T47D (cell line): ENCODE measurements at regions not wholly inside any gene's neighbourhood (a gene's known extent, or its start where the extent isn't known, plus 50 kb on each side); places are given as distances from the start of the nearest gene placed in this dataset.
A peak's percentile ranks its signal among the peaks of the same experiment; 100 is the strongest.

Experiments
- DNase-seq, 2 experiments: peaks; one replicate each; pipeline versions ENCODE4 v3.0.0 to v3.0.0-alpha.2; 2011 to 2012; ENCODE audit warnings: low read depth in 1 of 2, low spot score in 1 of 2
- JUND ChIP-seq: IDR thresholded peaks from 2 replicates; pipeline ENCODE4 v1.6.1; 2012; ENCODE audit warnings: low read depth
- in situ Hi-C: cut with HindIII; loops from 2 replicates; pipeline ENCODE4 v1.10.0; 2016; ENCODE audit warnings: low sequenced_read_pairs, low pct_unique_long_range_greater_than_20kb

DNA sequence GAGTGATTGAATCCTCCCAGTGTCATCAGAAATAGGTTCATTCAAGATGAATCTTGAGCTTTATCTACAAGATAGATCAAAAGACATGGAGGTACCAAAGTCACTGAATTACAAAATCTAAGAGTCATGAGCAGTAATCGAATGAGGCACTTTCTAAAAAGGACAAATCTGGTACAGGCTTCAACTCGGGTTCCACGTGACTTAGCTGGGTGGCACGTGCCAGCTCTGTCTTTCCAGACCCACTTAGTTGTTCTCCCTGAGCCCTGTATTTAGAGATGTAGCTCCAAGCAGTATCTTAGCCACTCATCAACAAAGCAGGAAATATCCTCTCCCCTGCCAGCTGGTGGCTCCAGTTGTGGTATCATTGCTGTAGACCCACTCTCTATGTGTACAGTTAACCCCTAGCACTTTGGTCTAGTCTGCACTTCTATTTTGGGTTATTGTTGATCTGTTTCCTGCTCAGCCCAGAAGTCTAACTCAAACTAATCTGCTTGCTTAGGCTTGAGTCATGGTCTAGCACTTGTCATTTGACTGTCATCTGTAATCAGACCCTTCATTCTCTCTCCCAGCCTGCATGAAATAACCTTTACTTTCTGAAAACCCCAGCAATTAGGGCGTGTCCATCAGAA is 528.7 kb downstream of the ETS1 start:
- in situ Hi-C loops: no loop called here
- no peak for TF ChIP-seq JUND

GRCh38 chr11:128057786-128058395 is 529.5 kb downstream of the ETS1 start:
- TF ChIP-seq JUND: no peak
- in situ Hi-C loops: no loop called here
- DNase-seq: no peak

More for the DNA sequence above, 528.7 kb downstream of the ETS1 start:
- no peak for DNase-seq

- in situ Hi-C loops: no loop called here
- TF ChIP-seq JUND: no peak
- no peak for DNase-seq
Observed at GRCh38 chr11:128055576-128056217, 531.7 kb downstream of the ETS1 start.

DNA sequence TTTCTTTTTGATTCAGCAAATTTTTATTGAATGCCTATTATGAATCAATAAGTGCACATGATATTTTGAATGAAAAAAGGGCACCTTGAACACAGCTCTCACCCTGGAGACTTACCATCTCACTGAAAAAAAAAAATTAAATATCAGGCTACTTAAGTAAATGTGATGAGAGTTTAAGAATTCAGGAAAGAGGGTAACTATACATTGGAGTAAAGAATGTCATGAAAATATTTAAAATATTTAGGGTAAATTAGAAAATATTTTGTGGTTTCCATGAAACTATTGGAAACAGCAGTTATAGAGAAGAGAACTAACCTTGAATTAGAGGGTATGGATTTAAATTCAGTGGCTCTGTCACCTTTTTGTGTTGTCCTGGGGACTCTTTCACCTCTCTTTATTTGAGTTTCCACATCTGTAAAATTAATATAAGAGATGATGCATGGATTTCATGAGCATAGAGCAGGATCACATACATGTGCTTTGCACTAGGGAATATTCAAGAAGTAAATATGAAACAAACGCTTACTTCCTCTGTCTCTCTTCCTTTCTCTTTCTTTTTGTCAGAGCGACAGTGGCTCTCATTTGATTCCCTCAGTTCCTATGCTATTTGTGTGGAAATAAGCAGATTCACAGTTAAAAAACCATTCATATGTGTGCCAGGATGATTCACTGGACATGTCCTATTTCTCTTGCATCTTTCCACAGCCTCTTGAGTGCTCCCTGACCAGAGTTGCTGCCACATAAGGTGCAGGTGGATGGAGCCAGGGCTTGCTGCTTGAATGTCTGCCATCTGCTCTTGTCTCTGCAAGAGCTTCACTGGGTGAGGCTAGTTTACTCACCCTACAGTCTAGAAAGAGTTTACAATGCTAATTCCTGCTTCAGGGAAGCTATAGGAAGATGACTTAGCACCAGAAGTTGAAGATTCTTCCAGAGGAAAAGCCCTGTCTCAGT is 533.1 kb downstream of the ETS1 start:
- no peak for TF ChIP-seq JUND
- in situ Hi-C loops: no loop called here
- DNase-seq: no peak

- no peak for DNase-seq
- in situ Hi-C loops: no loop called here
- TF ChIP-seq JUND: no peak
Observed at GRCh38 chr11:128052912-128053641, 534.3 kb downstream of the ETS1 start.

- in situ Hi-C loops: no loop called here
- TF ChIP-seq JUND: no peak
- no peak for DNase-seq
Observed at GRCh38 chr11:128048121-128048520, 539.2 kb downstream of the ETS1 start.

- no peak for DNase-seq
- in situ Hi-C loops: no loop called here
- no peak for TF ChIP-seq JUND
Observed at GRCh38 chr11:128047026-128047425, 540.3 kb downstream of the ETS1 start.

DNA sequence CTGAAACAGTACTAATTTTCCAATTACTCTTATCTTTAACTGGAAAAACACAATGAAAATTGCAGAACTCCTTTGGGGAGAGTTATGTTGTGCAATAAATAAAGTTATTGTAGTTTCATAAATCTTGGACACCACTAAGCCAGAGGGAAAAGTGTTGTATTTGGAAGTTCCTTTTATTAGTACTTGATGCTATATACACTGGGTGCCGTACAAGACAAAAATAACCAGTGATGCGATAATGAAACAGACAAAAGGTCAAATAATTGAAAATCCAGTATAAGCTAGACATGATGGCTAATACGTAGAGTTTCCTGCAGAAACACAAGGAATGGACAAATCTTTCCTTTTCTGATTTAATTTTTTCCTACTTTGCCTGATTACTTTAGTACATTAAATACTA is 541.1 kb downstream of the ETS1 start:
- in situ Hi-C loops: no loop called here
- TF ChIP-seq JUND: no peak
- DNase-seq: no peak

DNA sequence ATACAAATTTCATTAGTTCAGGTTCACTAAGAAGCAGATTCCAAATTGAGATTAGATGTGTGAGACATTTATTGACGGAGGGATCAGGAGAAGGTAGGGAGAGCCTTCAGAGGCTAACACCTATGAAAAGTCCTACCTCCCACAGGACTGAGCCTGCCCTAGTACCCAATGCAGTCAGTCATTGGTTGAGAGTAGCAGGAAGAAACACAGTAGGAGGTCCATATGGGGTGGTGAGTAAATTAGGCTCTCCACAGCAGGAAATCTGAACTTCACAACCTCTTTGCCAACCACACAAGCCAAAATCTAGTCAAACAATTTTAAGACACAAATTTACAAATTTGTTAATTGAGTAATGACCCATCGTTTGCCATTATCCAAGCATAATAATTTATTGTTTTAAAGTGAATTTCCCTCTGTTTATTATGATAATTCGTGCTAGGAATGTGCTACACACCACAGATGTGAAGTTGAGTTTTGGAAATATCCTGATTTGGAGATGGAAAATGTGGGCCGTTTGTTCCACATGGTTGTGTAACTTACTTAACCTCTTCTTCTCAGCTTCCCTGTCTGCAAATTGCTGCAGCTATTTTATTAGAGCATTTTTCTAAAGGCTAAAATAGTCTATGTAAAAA is 542.1 kb downstream of the ETS1 start:
- no peak for TF ChIP-seq JUND
- in situ Hi-C loops: no loop called here
- no peak for DNase-seq

DNA sequence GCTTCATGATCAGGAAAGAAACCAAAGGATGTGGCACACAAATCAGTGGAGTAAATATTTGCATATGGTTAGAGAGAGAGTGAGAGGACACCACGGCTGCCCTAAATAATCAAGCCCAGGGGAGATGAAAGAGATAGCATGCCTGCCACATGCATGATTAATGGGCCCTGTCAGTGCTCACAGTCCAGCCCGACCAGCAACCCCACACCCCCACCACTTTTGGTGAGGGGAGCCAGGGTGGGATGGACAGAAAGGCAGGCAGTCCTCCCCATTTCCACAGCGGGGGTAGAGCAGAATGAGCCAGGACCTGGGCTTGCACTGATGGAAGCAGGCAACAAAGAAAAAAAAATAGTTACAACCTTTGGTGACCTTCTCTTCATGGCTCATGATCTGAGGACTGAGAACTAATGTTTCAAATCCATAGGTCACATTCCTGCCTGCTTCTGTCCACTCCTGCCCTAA is 545.0 kb downstream of the ETS1 start:
- no peak for DNase-seq
- in situ Hi-C loops: no loop called here
- no peak for TF ChIP-seq JUND

- in situ Hi-C loops: no loop called here
- TF ChIP-seq JUND: peak; percentile 42; the same call in 1 of the 2 replicates
- DNase-seq: peak in 1 of 2 experiments; percentile 52
Observed at GRCh38 chr11:128040603-128041002, 546.8 kb downstream of the ETS1 start.
